HCT116 (cell line): ENCODE measurements at regions not wholly inside any gene's neighbourhood (a gene's known extent, or its start where the extent isn't known, plus 50 kb on each side); places are given as distances from the start of the nearest gene placed in this dataset.

Experiments used
- ATAC-seq: fragments of 200-7000 bp; cut with Tn5 transposase; 2 replicates; pipeline ENCODE4 v1.9.1; 2020; ENCODE audit warnings: mild to moderate bottlenecking, moderate library complexity
- BruUV-seq: library from RNA; stranded (reverse); fragments of 400-500 nt; replicated peaks from 2 replicates; lab custom pipeline; 2021; lab: Mats Ljungman, UMichigan
- CTCF ChIA-PET: fragments of 300-600 bp; sonication (Branson Sonifier 250); formaldehyde crosslinking; loops from one replicate; lab custom pipeline; 2021; ENCODE audit warnings: antibody characterized with exemption; lab: Charles Lee
- POLR2A ChIA-PET: fragments of 300-600, 350-600 bp; sonication (Branson Sonifier 250); formaldehyde crosslinking; loops from one replicate; lab custom pipeline; 2021; ENCODE audit warnings: antibody characterized with exemption; lab: Charles Lee
- RAD21 ChIA-PET, 2 experiments: fragments of 300-600 bp; sonication (Branson Sonifier 250); formaldehyde crosslinking; loops; one replicate each; lab custom pipeline; 2023; ENCODE audit warnings: low total read pairs in 2 of 2; ENCODE audit not compliant: uncharacterized antibody in 2 of 2, unreplicated experiment in 2 of 2, low non-redundant PET in 1 of 2; lab: Charles Lee
- DNase-seq: peaks from one replicate; pipeline ENCODE4 v3.0.0-alpha.2; 2010; ENCODE audit warnings: low read depth, low spot score
- H2AFZ ChIP-seq: fragments of 200-600 bp; shearing (Covaris generic), sonication (generic); 2 replicates; pipeline ENCODE4 v1.6.1; 2017; ENCODE audit warnings: low read depth, mixed run types, mixed read lengths, antibody characterized with exemption, low read length; ENCODE audit not compliant: poor library complexity, severe bottlenecking
- H3K27ac ChIP-seq: 2 replicates; pipeline ENCODE4 v1.5.1; 2012; ENCODE audit warnings: low read depth, low read length
- H3K27me3 ChIP-seq: fragments of 200-600 bp; sonication (generic); 2 replicates; pipeline ENCODE4 v1.6.1; 2016; ENCODE audit warnings: mixed run types, low read length, mixed read lengths; ENCODE audit not compliant: insufficient read depth
- H3K36me3 ChIP-seq, 2 experiments: fragments of 200-500 bp in 1 of 2; fragments of 200-600 bp in 1 of 2; sonication (Bioruptor generic) in 1 of 2; sonication (generic) in 1 of 2; 2 replicates each; pipeline versions ENCODE4 v1.5.1 to v1.6.1; 2014 to 2016; ENCODE audit warnings: low read length in 2 of 2, inconsistent platforms in 1 of 2, mixed read lengths in 1 of 2, mixed run types in 1 of 2; ENCODE audit not compliant: insufficient read depth in 2 of 2, control insufficient read depth in 1 of 2
- H3K4me1 ChIP-seq, 2 experiments: fragments of 200-600 bp in 1 of 2; sonication (generic) in 1 of 2; 2 replicates each; pipeline versions ENCODE4 v1.5.1 to v1.6.1; 2012 to 2017; ENCODE audit warnings: low read length in 2 of 2, inconsistent platforms in 1 of 2, mild to moderate bottlenecking in 1 of 2, mixed read lengths in 1 of 2, mixed run types in 1 of 2, moderate library complexity in 1 of 2; ENCODE audit not compliant: insufficient read depth in 2 of 2, control insufficient read depth in 1 of 2
- H3K4me2 ChIP-seq: fragments of 200-600 bp; sonication (generic); 2 replicates; pipeline ENCODE4 v1.6.1; 2017; ENCODE audit warnings: mixed run types, low read length, mixed read lengths
- H3K4me3 ChIP-seq, 2 experiments: fragments of 200-600 bp in 1 of 2; sonication (generic) in 1 of 2; replicated peaks in 1 of 2; 2 replicates each; pipeline ENCODE4 v1.5.1; 2011 to 2016; ENCODE audit warnings: low read length in 2 of 2, control low read depth in 1 of 2, low read depth in 1 of 2, mild to moderate bottlenecking in 1 of 2, mixed read lengths in 1 of 2, mixed run types in 1 of 2
- H3K79me2 ChIP-seq: fragments of 200-600 bp; sonication (generic); 2 replicates; pipeline ENCODE4 v1.6.1; 2017; ENCODE audit warnings: mild to moderate bottlenecking, mixed run types, low read length, moderate library complexity, mixed read lengths; ENCODE audit not compliant: insufficient read depth
- H3K9ac ChIP-seq: fragments of 200-600 bp; sonication (generic); 2 replicates; pipeline ENCODE4 v1.6.1; 2016; ENCODE audit warnings: low read length, mixed read lengths
- H3K9me2 ChIP-seq: fragments of 200-600 bp; sonication (generic), shearing (Covaris generic); 2 replicates; pipeline ENCODE4 v1.6.1; 2017; ENCODE audit warnings: mixed run types, mild to moderate bottlenecking, moderate library complexity; ENCODE audit not compliant: insufficient read depth
- H3K9me3 ChIP-seq, 2 experiments: fragments of 200-500 bp in 1 of 2; fragments of 200-600 bp in 1 of 2; sonication (Bioruptor generic) in 1 of 2; sonication (generic) in 1 of 2; 2 replicates each; pipeline ENCODE4 v1.6.1; 2014 to 2017; ENCODE audit warnings: low read length in 2 of 2, mixed read lengths in 2 of 2, inconsistent platforms in 1 of 2, low read depth in 1 of 2, mild to moderate bottlenecking in 1 of 2, mixed run types in 1 of 2, moderate library complexity in 1 of 2; ENCODE audit not compliant: control insufficient read depth in 1 of 2, insufficient read depth in 1 of 2
- H4K20me1 ChIP-seq: fragments of 200-600 bp; sonication (generic), shearing (Covaris generic); 2 replicates; pipeline ENCODE4 v1.6.1; 2017; ENCODE audit warnings: mixed run types, mild to moderate bottlenecking, moderate library complexity; ENCODE audit not compliant: insufficient read depth
- ATF3 ChIP-seq: IDR thresholded peaks from 2 replicates; pipeline ENCODE4 v1.6.1; 2012
- CBX3 ChIP-seq: IDR thresholded peaks from 2 replicates; pipeline ENCODE4 v1.6.1; 2012; ENCODE audit warnings: low read depth
- EGR1 ChIP-seq: IDR thresholded peaks from 2 replicates; pipeline ENCODE4 v1.6.1; 2012; ENCODE audit warnings: low read depth
- ELF1 ChIP-seq: IDR thresholded peaks from 2 replicates; pipeline ENCODE4 v1.6.1; 2012; ENCODE audit warnings: low read depth, borderline replicate concordance
- EZH2 ChIP-seq: fragments of 200-600 bp; sonication (generic); IDR thresholded peaks from 2 replicates; pipeline ENCODE4 v1.6.1; 2017; ENCODE audit warnings: antibody characterized with exemption, mixed run types
- EZH2phosphoT487 ChIP-seq: fragments of 200-600 bp; IDR thresholded peaks from 2 replicates; pipeline ENCODE4 v1.6.1; 2018; ENCODE audit warnings: antibody characterized with exemption, borderline replicate concordance
- FOSL1 ChIP-seq: IDR thresholded peaks from 2 replicates; pipeline ENCODE4 v1.6.1; 2012; ENCODE audit warnings: low read depth
- JUND ChIP-seq: IDR thresholded peaks from 2 replicates; pipeline ENCODE4 v1.6.1; 2012
- POLR2A ChIP-seq: IDR thresholded peaks from 2 replicates; pipeline ENCODE4 v1.7.0; 2011; ENCODE audit warnings: borderline replicate concordance; ENCODE audit not compliant: insufficient read depth, insufficient read length; ENCODE audit errors: extremely low read depth
- RAD21 ChIP-seq: IDR thresholded peaks from 2 replicates; pipeline ENCODE4 v1.6.1; 2012; ENCODE audit warnings: low read depth, mild to moderate bottlenecking
- REST ChIP-seq: IDR thresholded peaks from 2 replicates; pipeline ENCODE4 v1.6.1; 2012; ENCODE audit warnings: low read depth
- SIN3A ChIP-seq: IDR thresholded peaks from 2 replicates; pipeline ENCODE4 v1.6.1; 2012; ENCODE audit warnings: low read depth
- SP1 ChIP-seq: IDR thresholded peaks from 2 replicates; pipeline ENCODE4 v1.6.1; 2012; ENCODE audit warnings: low read depth
- SRF ChIP-seq: IDR thresholded peaks from 2 replicates; pipeline ENCODE4 v1.6.1; 2012; ENCODE audit warnings: low read depth
- TCF7L2 ChIP-seq: IDR thresholded peaks from 2 replicates; pipeline ENCODE4 v1.7.0; 2011; ENCODE audit warnings: borderline replicate concordance, inconsistent platforms; ENCODE audit not compliant: insufficient read depth, insufficient read length; ENCODE audit errors: extremely low read depth
- YY1 ChIP-seq: IDR thresholded peaks from 2 replicates; pipeline ENCODE4 v1.6.1; 2011; ENCODE audit warnings: low read length, low read depth, moderate library complexity, mild to moderate bottlenecking; ENCODE audit not compliant: insufficient replicate concordance; ENCODE audit errors: extremely low read depth
- ZBTB33 ChIP-seq: IDR thresholded peaks from 2 replicates; pipeline ENCODE4 v1.6.1; 2011; ENCODE audit warnings: mild to moderate bottlenecking, low read length, moderate library complexity; ENCODE audit not compliant: insufficient replicate concordance; ENCODE audit errors: extremely low read depth
- ZFX ChIP-seq: fragments of 450-650 bp; IDR thresholded peaks from 2 replicates; pipeline ENCODE4 v1.6.1; 2017
- ZNF274 ChIP-seq: fragments of 200-500 bp; sonication (Bioruptor generic); IDR thresholded peaks from 2 replicates; pipeline ENCODE4 v1.6.1; 2014; ENCODE audit warnings: mild to moderate bottlenecking, low read depth, low read length, inconsistent platforms
- intact Hi-C: fragments of 100-400 bp; cut with micrococcal nuclease; formaldehyde crosslinking; loops from 2 replicates; pipeline ENCODE4 v1.10.0; 2022
- TF ChIP-seq, protein P1 (sequence below), 3 experiments: fragments of 200-600 bp in 1 of 3; sonication (generic) in 1 of 3; IDR thresholded peaks in 2 of 3; conservative IDR thresholded peaks in 1 of 3; 2 replicates each; pipeline ENCODE4 v1.5.1; 2012 to 2017; ENCODE audit warnings: low read depth in 2 of 3, low read length in 2 of 3, antibody characterized with exemption in 1 of 3, borderline replicate concordance in 1 of 3, control low read depth in 1 of 3, mild to moderate bottlenecking in 1 of 3, mixed read lengths in 1 of 3, mixed run types in 1 of 3, moderate library complexity in 1 of 3; ENCODE audit not compliant: insufficient read depth in 1 of 3

- POLR2A ChIA-PET: no interaction called here
- Histone ChIP-seq H3K9me2 (no peaks in the 10 kb centered on the region), H3K4me2 (no peak overlapping the region), H3K27ac (no peak overlapping the region), H3K4me3 (no peak overlapping the region), H3K9ac (no peak overlapping the region), H4K20me1 (no peaks in the 10 kb centered on the region), H3K4me1 (no peaks in the 10 kb centered on the region), H3K9me3 (no peaks in the 10 kb centered on the region), H3K27me3 (peaks cover 5% of the 10 kb centered on the region; the same call in 1 of the 2 replicates), H2AFZ (no peak overlapping the region), H3K79me2 (no peaks in the 10 kb centered on the region), H3K36me3 (no peaks in the 10 kb centered on the region)
- DNase-seq (no peak), ATAC-seq (no peak)
- CTCF ChIA-PET: no interaction called here
- intact Hi-C loops: no loop called here
- RAD21 ChIA-PET: no interaction called here
- BruUV-seq: no TSS peak
- no peak for TF ChIP-seq ZBTB33
- no peak for TF ChIP-seq ATF3
- no peak for TF ChIP-seq YY1
- TF ChIP-seq CBX3: no peak
- TF ChIP-seq SP1: no peak
- TF ChIP-seq TCF7L2: no peak
- no peak for TF ChIP-seq POLR2A
- TF ChIP-seq, protein P1, sequence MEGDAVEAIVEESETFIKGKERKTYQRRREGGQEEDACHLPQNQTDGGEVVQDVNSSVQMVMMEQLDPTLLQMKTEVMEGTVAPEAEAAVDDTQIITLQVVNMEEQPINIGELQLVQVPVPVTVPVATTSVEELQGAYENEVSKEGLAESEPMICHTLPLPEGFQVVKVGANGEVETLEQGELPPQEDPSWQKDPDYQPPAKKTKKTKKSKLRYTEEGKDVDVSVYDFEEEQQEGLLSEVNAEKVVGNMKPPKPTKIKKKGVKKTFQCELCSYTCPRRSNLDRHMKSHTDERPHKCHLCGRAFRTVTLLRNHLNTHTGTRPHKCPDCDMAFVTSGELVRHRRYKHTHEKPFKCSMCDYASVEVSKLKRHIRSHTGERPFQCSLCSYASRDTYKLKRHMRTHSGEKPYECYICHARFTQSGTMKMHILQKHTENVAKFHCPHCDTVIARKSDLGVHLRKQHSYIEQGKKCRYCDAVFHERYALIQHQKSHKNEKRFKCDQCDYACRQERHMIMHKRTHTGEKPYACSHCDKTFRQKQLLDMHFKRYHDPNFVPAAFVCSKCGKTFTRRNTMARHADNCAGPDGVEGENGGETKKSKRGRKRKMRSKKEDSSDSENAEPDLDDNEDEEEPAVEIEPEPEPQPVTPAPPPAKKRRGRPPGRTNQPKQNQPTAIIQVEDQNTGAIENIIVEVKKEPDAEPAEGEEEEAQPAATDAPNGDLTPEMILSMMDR (IDR thresholded peaks at IDR 0.05 in 2 of 3, conservative IDR thresholded peaks at IDR 0.05 in 1 of 3; ENCODE audit: borderline replicate concordance in 1 of 3, insufficient read depth in 1 of 3, low read depth in 2 of 3, low read length in 2 of 3): no peak
- TF ChIP-seq SIN3A: no peak
- TF ChIP-seq FOSL1: no peak
- TF ChIP-seq ZFX: no peak
- TF ChIP-seq RAD21: no peak
- TF ChIP-seq EZH2phosphoT487: no peak
- no peak for TF ChIP-seq EGR1
- no peak for TF ChIP-seq JUND
- no peak for TF ChIP-seq REST
- TF ChIP-seq SRF: no peak
- no peak for TF ChIP-seq ZNF274
- no peak for TF ChIP-seq EZH2
- no peak for TF ChIP-seq ELF1
Observed at GRCh38 chr12:41946106-41946505, 198.6 kb downstream of the GXYLT1 start.
